Hematopoietic multipotent progenitor cell treated with erythropoietin and hydrocortisone succinate and interleukin-3 and kit ligand, for 15 days (in vitro differentiated cells): ENCODE measurements at regions not wholly inside any gene's neighbourhood (a gene's known extent, or its start where the extent isn't known, plus 50 kb on each side); places are given as distances from the start of the nearest gene placed in this dataset.
"Not testable (repeated sequence)": the region's sequence is repeated elsewhere in the genome, so short reads cannot be mapped to it uniquely, and the experiment has no call there.

Experiments
- DNase-seq: peaks from one replicate; pipeline ENCODE4 v3.0.0-alpha.2; 2015; ENCODE audit warnings: low spot score

DNA sequence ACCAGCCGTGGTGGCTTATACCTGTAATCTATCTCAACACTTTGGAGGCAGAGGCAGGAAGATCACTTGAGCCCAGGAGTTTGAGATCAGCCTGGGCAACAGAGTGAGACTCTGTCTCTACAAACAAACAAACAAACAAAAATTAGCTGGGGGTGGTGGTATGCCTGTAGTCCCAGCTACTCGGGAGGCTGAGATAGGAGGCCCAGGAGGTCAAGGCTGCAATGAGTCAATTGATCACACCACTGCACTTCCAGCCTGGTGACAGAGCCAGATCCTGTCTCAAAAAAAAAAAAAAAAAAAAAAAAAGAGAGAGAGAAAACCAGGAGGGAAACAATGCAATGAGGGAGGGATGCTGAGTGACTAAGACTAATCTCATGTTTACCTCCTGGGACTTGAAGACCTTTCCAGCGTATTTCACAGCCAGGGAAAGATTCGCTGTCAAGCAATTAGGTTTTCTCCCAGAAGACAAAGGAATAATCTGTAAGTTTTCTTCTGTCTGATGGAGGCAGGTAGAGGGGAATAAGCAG lies 51.1 kb upstream of the MIER3 start:
- DNase-seq: no peak

DNA sequence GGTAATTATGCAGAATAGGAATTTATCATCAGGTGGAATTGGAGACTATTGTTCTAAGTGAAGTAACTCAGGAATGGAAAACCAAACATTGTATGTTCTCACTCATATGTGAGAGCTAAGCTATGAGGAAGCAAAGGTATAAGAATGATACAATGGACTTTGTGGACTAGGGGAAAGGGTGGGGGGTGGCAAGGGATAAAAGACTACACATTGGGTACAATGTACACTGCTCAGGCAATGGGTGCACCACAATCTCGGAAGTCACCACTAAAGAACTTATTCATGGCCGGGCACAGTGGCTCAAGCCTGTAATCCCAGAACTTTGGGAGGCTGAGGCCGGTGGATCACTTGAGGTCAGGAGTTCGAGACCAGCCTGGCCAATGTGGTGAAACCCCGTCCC lies 51.6 kb upstream of the MIER3 start:
- not testable (repeated sequence) for DNase-seq

DNA sequence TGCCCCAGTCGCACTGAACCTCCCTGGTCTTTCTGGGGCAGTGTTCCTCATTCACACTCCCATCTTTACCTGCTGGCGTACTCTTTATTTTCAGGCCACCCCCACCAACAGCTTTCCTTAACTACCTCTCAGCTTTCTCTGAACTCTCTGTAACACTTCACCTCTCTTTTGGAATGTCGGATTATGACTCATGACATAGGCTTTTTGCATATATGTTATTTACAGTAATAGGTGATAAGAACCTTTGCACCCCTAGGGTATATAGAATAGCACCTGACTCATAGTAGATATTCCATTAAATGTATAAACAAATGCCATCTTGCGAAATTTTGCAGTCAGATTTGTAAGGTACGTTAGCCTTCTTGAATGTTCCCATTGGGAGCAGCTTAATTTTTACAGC lies 52.9 kb upstream of the MIER3 start:
- no peak for DNase-seq

DNA sequence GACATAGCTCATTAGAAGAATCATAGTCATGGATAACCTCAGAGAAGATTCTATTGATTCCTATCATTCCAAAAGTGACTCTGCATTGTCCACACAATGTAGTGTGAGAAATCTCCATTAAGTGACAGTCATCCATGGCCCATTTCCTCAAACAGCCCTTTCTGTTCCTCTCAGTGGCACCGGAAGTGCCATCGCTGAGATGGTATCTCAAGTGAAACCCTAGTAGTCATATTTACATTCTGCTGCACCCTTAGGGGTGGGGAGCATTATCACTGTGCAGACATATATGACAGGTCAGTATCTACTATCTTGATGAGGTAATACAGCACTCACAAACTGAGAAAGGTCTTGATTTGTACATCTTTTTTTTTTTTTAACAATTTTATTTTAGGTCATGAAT lies 55.4 kb upstream of the MIER3 start:
- no peak for DNase-seq

DNA sequence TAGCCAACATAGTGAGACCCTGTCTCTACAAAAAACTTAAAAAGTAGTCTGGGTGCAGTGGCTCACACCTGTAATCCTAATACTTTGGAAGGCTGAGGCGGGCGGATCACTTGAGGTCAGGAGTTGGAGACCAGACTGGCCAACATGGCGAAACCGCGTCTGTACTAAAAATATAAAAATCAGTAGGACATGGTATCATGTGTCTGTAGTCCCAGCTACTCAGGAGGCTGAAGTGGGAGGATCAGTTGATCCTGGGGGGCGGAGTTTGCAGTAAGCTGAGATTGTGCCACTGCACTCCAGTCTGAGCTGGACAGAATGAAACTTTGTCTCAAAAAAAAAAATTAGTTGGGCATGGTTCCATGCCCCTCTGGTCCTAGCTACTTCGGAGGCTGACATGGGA lies 57.9 kb upstream of the MIER3 start:
- no peak for DNase-seq

DNA sequence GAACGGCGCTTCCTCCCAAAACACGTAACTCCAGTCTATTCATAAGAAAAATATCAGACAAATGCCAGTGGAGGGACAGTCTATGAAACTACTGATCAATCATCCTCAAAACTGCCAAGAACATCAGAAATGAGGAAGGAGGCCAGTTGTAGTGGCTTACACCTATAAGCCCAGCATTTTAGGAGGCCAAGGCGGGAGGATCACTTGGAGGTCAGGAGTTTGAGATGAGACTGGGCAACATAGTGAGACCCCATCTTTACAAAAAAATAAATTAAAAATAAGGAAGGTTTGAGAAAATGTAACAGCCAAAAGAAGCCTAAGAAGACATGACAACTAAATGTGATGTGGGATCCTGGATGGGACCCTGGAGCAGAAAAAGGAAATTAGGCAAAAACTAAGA lies 58.9 kb upstream of the MIER3 start:
- DNase-seq: no peak

DNA sequence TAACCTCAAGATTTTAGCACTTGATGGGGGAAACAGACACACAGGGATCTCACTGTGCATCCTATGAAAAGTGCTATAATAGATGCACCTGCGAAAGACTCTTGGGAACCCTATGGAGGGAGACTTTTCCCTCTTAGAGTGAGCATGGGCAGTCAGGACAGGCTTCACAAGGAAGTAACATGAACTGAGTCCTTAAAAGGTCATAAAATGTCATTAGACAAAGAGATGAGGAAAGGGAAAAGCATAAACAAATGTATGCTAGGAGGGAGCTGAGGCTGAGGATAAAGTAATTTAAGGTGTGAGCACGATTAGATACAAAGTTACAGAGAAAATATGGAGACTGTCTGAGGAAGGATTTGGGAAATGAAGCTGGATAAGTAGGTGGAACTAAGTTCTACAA lies 60.6 kb upstream of the MIER3 start:
- DNase-seq: no peak

DNA sequence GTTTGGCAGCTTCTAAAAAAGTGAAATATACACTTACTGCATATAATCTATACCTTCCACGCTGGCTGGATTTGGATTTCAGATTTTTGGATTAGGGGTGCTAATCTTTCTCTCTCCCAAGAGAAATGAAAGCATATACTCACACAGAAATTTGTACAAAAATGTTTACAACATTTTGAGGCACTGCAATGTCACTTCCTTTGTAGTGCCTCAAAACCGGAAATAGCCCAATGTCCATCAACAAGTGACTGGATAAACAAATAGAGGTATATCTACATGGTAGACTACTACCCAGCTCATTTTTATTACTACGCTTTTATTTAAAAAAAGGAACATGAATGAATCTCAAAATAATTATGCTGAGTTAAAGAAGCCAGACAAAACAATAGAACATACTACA lies 74.0 kb upstream of the MIER3 start:
- DNase-seq: no peak

DNA sequence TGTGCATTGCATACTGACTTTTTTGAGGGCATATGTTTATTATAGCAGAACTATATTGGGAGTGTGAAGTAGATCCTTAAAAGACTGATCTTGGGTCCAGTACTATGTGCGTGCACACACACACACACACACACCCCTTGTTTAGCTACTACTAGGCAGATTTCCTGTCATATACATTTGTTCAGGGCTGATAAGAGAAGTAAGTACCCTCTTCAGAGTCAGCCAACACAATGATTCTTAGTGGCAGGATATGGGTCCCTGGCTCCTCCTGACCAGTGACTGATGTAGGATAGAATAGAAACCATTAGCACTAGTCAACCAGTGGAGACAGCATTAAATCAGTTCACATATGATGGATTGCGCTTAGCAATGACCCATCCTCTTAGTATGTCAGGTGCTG lies 76.2 kb upstream of the MIER3 start:
- no peak for DNase-seq

DNA sequence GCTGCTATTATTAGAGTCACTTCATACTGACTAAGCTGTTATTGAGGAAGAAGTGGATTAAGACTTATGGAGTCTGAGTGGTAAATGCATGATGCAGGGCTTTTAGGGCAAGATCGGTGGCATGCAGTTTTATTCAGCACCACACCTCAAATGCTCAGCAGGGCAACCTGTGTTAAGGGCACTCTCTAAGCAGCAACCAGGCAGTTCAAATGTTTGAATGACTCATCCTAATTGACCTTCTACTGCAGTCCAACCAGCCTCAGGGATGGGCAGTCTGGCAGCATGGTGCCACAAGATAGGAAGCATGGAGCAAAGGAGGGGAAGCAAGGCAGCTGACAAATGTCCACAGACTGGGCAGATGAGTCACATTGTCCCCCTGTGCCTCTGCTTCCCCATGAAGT lies 80.2 kb upstream of the MIER3 start:
- DNase-seq: no peak

DNA sequence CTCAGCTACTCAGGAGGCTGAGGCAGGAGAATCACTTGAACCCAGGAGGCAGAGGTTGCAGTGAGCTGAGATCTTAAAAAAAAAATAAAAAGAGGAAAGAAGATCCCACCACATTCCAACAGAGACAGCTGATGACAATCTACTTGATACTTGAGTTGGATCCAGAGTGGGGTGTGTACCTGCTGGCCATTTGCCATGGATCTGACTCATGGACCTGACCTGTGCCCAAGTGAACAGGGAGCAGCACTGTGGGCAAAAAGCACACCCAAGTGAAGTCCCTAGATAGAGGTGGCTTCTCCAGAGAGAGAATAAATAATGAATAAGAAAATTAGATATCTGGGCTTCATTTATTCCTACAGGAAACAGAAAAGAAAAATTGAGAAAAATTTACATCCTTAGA lies 81.2 kb upstream of the MIER3 start:
- DNase-seq: no peak

DNA sequence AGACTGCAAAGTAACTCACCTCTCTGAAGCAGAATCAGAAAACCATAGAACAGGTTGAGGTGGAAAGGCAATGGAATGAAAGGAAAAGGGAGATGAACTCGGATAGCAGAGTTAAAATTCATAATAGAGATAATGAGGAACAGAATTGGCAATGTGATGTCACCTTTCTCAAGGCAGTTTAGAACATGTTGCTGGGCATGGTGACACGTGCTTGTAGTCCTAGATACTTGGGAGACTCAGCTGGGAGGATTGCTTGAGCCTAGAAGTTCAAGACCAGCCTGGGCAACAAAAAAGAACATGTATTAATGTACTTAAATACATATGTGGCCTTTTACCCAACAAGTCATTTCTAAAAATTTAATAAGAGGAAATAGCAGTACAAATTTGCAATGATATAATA lies 81.6 kb upstream of the MIER3 start:
- DNase-seq: no peak

DNA sequence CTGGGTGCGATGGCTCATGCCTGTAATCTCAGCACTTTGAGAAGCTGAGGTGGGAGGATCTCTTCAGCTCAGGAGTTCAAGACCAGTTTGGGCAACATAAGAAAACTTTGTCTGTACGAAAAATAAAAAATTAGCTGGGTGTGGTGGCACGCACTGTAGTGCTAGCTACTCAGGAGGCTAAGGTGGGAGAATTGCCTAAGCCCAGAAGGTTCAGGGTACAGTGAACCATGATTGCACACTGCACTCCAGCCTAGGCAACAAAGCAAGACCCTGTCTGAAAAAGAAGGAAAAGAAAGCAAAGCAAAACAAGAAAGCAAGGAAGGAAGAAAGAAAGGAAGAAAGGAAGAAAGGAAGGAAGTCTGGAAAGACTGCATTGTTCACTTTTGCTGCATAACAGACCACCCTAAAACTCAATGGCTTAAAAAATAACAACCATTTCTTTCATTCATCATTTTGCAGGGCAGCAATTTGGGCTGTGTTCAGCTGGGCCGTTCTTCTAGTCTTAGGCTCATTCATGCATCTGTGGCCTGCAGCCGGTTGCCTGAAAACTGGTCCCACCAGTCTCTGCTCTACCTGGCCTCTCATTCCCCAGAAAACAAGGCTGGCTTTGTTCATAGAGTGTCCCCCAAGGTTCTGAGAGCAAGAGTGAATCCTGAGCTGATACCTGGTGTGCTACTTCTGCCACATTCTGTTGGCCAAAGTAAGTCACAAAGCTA lies 82.4 kb upstream of the MIER3 start:
- DNase-seq: no peak

DNA sequence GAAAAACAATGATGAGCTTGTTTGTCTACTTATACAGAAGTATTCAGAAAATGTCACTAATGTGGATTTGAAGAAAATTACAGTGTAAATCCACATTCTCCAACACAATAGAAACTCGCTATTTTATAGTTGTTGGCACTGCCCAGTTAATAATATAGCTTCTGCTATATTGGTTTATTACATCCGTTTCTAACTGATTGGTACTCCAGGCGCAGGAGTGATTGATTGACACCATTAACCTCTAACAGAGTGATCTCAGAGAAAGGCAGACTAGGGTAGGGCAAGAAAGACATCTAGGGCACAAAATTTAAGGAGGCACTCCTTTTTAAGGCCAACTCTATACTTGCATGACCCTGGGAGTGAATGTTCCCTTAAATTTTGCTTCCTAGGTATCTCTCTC lies 84.0 kb upstream of the MIER3 start:
- DNase-seq: no peak

DNA sequence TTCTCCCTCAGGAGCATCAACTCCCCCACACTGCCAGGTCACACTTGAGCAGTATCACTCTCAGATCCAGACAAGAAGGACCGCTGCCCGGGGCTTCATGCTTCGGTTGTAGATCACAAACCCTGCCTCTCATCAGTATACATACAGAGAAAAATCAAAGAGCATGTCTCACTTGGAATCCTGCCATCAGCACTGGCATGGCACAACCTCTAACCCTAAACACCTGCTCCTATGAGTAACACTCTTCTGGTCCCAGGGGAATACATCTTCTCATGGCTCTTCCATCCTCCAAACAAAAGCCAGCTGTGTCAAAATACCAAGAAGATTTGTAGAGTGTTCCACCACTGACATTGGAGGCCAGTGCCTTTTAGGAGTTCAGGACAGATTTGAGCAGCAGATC lies 84.8 kb upstream of the MIER3 start:
- no peak for DNase-seq

DNA sequence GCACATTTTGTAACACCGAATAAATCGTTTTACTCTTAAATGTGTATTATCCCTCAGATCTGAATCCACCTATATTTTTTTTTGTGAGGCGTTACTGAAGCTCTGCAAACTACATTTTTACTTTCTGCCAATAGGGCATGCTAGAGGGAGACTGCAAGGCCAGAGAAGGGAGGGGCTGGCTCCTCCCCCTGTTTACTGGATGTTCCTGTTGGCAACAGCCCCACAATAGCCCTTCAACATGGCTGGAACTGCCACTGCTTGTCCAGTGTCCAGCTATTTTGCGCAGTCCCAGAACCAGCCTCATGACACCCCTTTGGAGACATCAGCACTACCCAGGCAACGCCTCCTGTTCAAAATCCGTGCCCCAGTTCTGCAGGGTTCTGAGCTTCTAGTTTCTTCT lies 85.4 kb upstream of the MIER3 start:
- no peak for DNase-seq

DNA sequence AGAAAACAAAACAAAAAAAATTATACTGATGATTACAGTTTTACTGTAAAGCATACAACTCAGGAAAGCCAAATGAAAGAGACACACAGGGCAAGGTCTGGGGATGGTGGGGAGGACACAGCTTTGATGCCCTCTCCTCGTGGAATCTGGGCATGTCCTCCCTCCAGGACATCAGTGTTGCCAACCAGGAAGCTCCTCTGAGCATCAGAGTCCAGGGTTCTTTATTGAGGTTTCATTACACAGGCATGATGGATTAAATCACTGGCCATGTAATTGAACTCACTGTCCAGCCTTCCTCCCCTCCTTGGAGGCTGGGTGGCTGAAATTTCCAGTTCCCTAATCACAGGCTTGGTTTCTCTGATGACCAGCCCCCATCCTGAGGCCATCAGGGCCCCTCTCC lies 89.6 kb upstream of the MIER3 start:
- DNase-seq: no peak

DNA sequence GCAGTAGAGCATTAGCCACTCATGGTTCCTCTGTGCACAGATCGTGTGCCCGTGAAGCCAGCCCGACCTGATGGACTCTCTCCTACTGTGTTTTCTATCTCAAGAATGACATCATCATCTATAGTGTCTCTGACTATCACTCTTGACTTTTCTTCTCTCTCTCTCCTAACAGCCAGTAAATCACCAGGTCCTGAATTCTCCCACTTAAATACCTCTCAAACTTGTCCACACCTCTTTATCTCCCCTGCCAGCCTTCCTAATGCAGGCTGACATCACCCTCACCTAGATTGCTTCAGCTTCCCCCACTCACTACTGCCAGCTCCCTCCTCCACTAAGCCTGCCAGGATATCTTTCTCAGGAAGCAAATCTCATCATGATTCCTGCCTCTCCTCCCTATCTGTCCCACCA lies 90.6 kb upstream of the MIER3 start:
- DNase-seq: no peak

DNA sequence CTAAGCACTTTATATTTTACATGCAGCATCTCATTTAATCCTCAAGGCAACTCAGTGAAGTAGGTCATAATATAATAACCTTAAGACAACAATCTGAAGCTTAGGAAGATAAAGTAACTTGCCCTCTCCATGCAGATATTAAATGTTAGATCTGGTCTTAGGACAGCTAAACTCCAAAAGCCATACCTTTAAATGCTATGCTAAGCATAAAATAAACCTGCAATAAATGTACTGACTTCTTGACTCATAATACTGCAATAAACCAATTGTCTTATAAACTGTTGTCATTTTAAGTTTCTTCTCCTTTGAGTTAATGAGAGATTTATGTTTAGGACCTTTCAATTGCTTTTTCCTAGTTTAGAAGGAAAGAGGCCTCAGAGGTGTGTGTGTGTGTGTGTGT lies 102.2 kb upstream of the MIER3 start:
- no peak for DNase-seq

DNA sequence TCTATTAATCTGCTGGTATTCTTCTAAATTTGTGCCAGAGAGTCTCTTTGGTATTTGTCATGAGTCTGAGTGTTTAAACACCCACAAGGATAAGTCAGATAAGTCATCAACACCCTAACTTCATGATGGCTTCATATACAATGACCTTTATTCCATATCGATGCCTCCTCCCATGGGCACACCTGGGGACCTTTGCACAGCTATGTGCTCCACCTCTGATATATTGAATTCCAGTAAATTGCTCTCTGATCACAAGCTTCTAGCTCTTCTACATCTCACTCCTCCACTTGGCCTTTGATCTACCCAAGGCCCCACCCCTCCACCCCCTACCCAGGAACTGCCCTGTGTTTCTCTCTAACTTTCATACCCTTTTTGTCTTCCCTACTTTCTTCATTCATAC lies 102.7 kb upstream of the MIER3 start:
- no peak for DNase-seq

DNA sequence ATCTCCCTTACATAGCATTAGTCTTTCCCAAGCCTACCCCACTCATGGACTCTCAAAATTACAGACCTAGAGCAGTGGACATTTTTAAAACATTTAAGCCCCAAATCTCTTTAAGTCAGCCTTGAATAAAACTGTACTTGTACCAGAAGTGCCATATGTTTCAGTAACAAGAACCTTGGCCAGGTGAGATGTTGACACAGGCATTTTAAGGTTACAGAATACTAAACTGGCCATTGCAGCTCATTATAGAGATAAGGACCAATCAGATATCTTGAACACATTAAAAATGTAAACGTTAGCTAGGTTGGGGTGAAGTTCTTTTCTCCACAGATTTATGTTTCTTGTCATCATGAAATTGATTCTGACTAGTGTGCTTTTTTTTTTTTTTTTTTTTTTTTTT lies 103.8 kb upstream of the MIER3 start:
- no peak for DNase-seq

DNA sequence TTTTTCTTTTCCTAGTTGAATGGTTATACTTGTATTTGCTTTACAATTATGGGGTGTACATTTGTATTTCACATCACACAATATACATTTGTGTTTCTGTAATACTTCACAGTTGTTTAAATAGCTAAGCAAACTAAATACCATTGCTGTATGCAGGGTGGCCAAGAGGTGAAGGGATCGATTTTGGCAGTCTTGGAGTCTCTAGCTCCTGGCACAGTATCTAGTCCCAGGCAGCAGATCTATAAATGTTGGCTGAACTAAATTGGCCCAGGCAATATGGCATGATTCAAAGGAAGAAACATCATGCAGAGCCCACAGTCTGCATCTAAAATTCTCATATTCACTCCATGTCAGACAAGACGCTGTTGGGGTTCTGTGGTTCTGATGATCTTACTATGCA lies 110.1 kb upstream of the GPBP1 start:
- no peak for DNase-seq

DNA sequence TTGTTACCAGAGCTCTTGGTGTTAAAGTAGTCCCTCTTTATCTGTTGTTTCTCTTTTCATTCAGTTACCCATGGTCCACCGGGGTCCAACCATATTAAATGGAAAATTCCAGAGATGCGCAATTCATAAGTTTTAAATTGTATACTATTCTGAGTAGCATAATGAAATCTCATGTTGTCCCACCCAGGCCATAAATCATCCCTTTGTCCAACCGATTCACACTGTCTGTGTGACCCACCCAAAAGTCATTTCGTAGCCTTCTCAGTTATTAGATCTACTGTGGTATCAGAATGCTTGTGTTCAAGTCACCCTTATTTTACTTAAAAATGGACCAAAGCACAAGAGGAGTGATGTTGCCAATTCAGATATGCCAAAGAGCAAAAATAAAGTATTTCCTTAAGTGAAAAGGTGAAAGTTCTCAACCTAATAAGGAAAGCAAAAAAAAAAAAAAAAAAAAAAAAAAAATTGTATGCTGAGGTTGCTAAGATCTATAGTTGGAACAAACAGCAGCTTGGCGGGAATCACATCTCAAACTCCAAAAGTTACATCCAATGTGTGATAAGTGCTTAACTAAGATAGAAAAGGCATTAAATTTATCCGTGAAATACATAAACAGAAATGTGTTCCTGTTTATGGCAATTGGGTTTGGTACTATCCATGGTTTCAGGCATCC lies 106.8 kb upstream of the GPBP1 start:
- no peak for DNase-seq

DNA sequence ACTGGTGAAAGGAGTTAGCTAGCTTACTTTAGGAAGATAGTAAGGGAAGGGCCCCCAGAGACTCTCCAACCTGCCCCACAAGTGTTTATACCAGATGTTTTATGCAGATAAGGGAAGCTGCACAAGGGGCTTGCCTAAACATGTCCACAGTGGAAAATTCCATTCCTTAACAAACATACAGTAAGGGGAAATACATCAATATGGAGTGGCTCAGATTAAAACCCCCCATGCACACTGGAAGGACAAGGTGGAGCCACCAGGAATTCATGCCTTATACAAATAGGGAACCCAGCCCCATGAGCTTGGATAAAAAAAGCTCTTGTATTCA lies 106.3 kb upstream of the GPBP1 start:
- no peak for DNase-seq
